Body of pancreas (tissue), 4 donors: ENCODE measurements at regions not wholly inside any gene's neighbourhood (a gene's known extent, or its start where the extent isn't known, plus 50 kb on each side); places are given as distances from the start of the nearest gene placed in this dataset.

Source experiments
- POLR2A ChIP-seq, 3 donors: fragments of 450-650 bp; IDR thresholded peaks; one replicate each; pipeline ENCODE4 v1.6.1; 2016; ENCODE audit warnings: antibody characterized with exemption in 3 of 3, mild to moderate bottlenecking in 2 of 3
- TF ChIP-seq, protein P1 (sequence below), 7 experiments: fragments of 450-650 bp in 4 of 7; fragments of 200-600 bp in 3 of 7; sonication (generic) in 3 of 7; IDR thresholded peaks; one replicate each; pipeline ENCODE4 v1.5.1; 2016 to 2019; ENCODE audit warnings: antibody characterized with exemption in 7 of 7

DNA sequence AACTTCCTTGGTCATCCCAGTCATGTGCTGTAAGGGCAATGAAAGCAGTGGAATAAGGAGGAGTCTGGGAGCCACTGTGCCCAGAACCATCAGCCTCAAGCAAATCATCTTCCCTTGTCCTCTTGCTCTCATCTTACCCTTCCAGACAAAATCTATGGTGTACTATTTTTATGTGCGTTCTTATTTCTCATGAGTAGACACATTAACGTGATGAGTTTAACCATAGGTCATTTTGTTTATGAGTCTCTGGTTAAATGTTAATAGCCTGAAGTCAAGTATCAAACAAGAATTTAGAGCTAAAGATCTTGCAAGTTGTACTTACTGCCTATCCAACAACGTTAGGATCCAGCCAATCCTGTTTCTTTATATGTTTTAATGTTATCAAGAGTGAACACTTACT lies 495.3 kb downstream of the SPRY1 start:
- no peak for TF ChIP-seq POLR2A (IDR thresholded peaks at IDR 0.05)
- TF ChIP-seq, protein P1, sequence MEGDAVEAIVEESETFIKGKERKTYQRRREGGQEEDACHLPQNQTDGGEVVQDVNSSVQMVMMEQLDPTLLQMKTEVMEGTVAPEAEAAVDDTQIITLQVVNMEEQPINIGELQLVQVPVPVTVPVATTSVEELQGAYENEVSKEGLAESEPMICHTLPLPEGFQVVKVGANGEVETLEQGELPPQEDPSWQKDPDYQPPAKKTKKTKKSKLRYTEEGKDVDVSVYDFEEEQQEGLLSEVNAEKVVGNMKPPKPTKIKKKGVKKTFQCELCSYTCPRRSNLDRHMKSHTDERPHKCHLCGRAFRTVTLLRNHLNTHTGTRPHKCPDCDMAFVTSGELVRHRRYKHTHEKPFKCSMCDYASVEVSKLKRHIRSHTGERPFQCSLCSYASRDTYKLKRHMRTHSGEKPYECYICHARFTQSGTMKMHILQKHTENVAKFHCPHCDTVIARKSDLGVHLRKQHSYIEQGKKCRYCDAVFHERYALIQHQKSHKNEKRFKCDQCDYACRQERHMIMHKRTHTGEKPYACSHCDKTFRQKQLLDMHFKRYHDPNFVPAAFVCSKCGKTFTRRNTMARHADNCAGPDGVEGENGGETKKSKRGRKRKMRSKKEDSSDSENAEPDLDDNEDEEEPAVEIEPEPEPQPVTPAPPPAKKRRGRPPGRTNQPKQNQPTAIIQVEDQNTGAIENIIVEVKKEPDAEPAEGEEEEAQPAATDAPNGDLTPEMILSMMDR (IDR thresholded peaks at IDR 0.05): no peak
